DOHH2 (cell line): ENCODE measurements at regions not wholly inside any gene's neighbourhood (a gene's known extent, or its start where the extent isn't known, plus 50 kb on each side); places are given as distances from the start of the nearest gene placed in this dataset.

Experiments used
- H3F3A ChIP-seq: fragments of 200-600 bp; sonication (generic), shearing (Covaris generic); 2 replicates; pipeline ENCODE4 v1.6.0; 2016; ENCODE audit warnings: antibody characterized with exemption, mild to moderate bottlenecking; ENCODE audit not compliant: control insufficient read depth, insufficient read depth
- H3K27ac ChIP-seq: fragments of 200-600 bp; sonication (generic); 2 replicates; pipeline ENCODE4 v1.5.1; 2014; ENCODE audit warnings: low read depth, mild to moderate bottlenecking, low read length, moderate library complexity
- H3K27me3 ChIP-seq: fragments of 200-600 bp; sonication (generic); 2 replicates; pipeline ENCODE4 v1.6.1; 2014; ENCODE audit warnings: mild to moderate bottlenecking, low read length, mixed read lengths; ENCODE audit not compliant: control insufficient read depth
- H3K36me3 ChIP-seq: fragments of 200-600 bp; sonication (generic); 2 replicates; pipeline ENCODE4 v1.6.1; 2014; ENCODE audit warnings: mild to moderate bottlenecking, low read length, moderate library complexity, mixed read lengths; ENCODE audit not compliant: control insufficient read depth
- H3K4me1 ChIP-seq: fragments of 200-600 bp; sonication (generic); 2 replicates; pipeline ENCODE4 v1.6.1; 2014; ENCODE audit warnings: mild to moderate bottlenecking, low read length, mixed read lengths; ENCODE audit not compliant: control insufficient read depth
- H3K4me2 ChIP-seq: fragments of 200-600 bp; sonication (generic); 2 replicates; pipeline ENCODE4 v1.6.0; 2014; ENCODE audit warnings: mild to moderate bottlenecking, low read length, moderate library complexity
- H3K4me3 ChIP-seq: fragments of 200-600 bp; sonication (generic); 2 replicates; pipeline ENCODE4 v1.5.1; 2014; ENCODE audit warnings: mild to moderate bottlenecking, low read length, mixed read lengths
- H3K79me2 ChIP-seq: fragments of 200-600 bp; sonication (generic); 2 replicates; pipeline ENCODE4 v1.6.1; 2014; ENCODE audit warnings: mild to moderate bottlenecking, low read length, mixed read lengths; ENCODE audit not compliant: control insufficient read depth
- H3K9me2 ChIP-seq: fragments of 200-600 bp; sonication (generic); replicated peaks from 2 replicates; pipeline ENCODE4 v1.6.1; 2014; ENCODE audit warnings: mild to moderate bottlenecking, low read length, mixed read lengths; ENCODE audit not compliant: control insufficient read depth
- H3K9me3 ChIP-seq: fragments of 200-600 bp; sonication (generic); 2 replicates; pipeline ENCODE4 v1.6.1; 2014; ENCODE audit warnings: antibody characterized with exemption, low read length, mixed read lengths; ENCODE audit not compliant: control insufficient read depth, insufficient read depth
- H4K20me1 ChIP-seq: fragments of 200-600 bp; sonication (generic); 2 replicates; pipeline ENCODE4 v1.6.0; 2014; ENCODE audit warnings: low read depth, mild to moderate bottlenecking, antibody characterized with exemption, low read length, moderate library complexity; ENCODE audit not compliant: control insufficient read depth, insufficient read depth
- EZH2phosphoT487 ChIP-seq: fragments of 200-600 bp; sonication (generic); IDR thresholded peaks from 2 replicates; pipeline ENCODE4 v1.6.1; 2017; ENCODE audit warnings: borderline replicate concordance, mild to moderate bottlenecking, antibody characterized with exemption, low read length, moderate library complexity, mixed read lengths
- TF ChIP-seq, protein P1 (sequence below): fragments of 200-600 bp; sonication (generic); IDR thresholded peaks from one replicate; pipeline ENCODE4 v1.5.1; 2014; ENCODE audit warnings: antibody characterized with exemption, mild to moderate bottlenecking, low read depth, low read length; ENCODE audit not compliant: poor library complexity, severe bottlenecking

DNA sequence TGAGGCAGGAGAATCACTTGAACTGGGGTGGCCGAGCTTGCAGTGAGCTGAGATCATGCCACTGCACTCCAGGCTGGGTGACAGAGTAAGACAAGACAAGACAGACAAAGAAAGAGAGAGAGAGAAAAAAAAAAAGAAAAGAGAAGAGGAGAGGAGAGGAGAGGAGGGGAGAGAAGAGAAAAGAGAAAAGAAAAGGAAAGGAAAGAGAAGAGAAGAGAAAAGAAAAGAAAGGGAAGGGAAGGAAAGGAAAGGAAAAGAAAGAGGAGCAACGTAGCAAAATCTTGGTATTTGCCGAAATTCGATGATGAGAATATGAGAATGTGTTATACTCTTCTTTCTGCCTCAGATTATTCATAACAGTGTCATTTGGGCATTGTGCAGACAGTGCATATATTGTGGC is 101.2 kb upstream of the PFKP start:
- Histone ChIP-seq H3K9me2 (no peaks in the 10 kb centered on the region), H3F3A (no peaks in the 10 kb centered on the region), H3K4me2 (no peak overlapping the region), H4K20me1 (no peaks in the 10 kb centered on the region), H3K27ac (no peak overlapping the region), H3K36me3 (no peaks in the 10 kb centered on the region), H3K79me2 (no peaks in the 10 kb centered on the region), H3K4me3 (no peak overlapping the region), H3K4me1 (no peaks in the 10 kb centered on the region), H3K27me3 (no peaks in the 10 kb centered on the region), H3K9me3 (no peaks in the 10 kb centered on the region)
- TF ChIP-seq, protein P1, sequence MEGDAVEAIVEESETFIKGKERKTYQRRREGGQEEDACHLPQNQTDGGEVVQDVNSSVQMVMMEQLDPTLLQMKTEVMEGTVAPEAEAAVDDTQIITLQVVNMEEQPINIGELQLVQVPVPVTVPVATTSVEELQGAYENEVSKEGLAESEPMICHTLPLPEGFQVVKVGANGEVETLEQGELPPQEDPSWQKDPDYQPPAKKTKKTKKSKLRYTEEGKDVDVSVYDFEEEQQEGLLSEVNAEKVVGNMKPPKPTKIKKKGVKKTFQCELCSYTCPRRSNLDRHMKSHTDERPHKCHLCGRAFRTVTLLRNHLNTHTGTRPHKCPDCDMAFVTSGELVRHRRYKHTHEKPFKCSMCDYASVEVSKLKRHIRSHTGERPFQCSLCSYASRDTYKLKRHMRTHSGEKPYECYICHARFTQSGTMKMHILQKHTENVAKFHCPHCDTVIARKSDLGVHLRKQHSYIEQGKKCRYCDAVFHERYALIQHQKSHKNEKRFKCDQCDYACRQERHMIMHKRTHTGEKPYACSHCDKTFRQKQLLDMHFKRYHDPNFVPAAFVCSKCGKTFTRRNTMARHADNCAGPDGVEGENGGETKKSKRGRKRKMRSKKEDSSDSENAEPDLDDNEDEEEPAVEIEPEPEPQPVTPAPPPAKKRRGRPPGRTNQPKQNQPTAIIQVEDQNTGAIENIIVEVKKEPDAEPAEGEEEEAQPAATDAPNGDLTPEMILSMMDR = no peak
- TF ChIP-seq EZH2phosphoT487 = no peak

DNA sequence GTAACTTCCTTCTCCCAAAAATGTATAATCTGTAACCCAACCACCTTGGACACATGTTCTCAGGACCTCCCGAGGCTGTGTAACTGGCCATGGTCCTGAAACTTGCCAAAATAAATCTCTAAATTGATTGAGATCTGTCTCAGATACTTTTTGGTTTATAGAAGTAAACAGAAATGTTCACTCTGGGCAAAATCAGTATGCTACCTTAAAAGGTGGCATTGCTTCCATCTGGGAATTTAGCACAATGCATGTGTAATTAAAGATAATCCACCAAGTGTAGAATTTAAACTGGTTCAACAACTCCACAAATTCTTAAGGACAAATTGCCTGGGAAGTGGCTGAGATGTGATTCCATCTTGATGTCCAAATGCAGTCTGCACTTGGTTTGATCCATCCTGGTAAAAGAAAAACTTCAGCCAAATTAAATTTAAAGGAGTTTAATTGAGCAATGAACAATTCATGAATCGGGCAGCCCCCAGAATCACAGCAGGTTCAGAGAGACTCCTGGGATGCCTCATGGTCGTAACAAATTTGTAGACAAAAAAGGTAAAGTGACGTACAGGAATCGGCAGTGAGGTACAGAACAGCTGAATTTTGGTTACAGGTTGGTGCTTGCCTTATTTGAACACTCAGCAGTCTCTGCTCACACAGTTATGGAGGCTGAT is 102.6 kb upstream of the PFKP start:
- Histone ChIP-seq H3K36me3 (no peaks in the 10 kb centered on the region), H3K9me2 (no peaks in the 10 kb centered on the region), H4K20me1 (no peaks in the 10 kb centered on the region), H3K4me2 (no peak overlapping the region), H3K27me3 (no peaks in the 10 kb centered on the region), H3K9me3 (no peaks in the 10 kb centered on the region), H3K79me2 (no peaks in the 10 kb centered on the region), H3K4me1 (no peaks in the 10 kb centered on the region), H3K27ac (no peak overlapping the region), H3F3A (no peaks in the 10 kb centered on the region), H3K4me3 (no peak overlapping the region)
- TF ChIP-seq, protein P1 = no peak
- no peak for TF ChIP-seq EZH2phosphoT487

DNA sequence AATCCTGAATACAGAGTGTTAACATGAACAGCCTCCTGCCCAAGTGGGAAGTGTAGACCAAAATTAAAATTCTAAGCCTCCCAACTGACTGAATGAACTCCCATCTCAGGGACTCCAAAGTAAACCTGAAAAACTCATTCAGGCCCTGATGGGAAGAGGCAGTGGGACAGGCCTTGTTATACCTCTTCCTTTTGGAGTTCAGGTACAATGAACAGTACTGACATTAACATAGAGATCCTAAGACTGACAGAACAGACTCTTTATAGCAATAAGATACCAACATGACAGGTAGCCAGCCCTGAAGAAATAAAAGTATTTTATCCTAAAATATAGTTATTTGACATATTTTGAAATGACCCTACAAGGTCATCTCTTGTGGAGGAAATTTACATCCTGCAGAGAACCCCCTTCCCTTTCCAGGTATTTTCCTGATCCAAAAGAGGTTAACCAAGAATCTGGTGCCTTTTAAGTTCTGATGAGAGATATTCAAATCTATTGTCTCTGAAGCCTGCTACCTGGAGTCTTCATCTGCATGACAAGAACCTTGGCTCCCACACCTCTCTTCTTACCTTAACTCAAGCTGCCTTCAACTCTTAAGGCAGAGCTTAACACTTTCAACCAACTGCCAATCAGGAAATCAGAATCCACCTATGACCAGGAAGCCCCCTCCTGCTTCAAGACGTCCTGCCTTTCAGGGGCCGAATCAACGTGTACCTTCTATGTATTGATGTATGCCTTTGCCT is 103.3 kb upstream of the PFKP start:
- no peaks in the 10 kb centered on the region for H3K79me2 ChIP-seq
- no peaks in the 10 kb centered on the region for H3F3A ChIP-seq
- H3K9me3 ChIP-seq = no peaks in the 10 kb centered on the region
- no peak overlapping the region for H3K27ac ChIP-seq
- no peaks in the 10 kb centered on the region for H3K9me2 ChIP-seq
- no peak overlapping the region for H3K4me3 ChIP-seq
- H4K20me1 ChIP-seq = no peaks in the 10 kb centered on the region
- H3K27me3 ChIP-seq = no peaks in the 10 kb centered on the region
- TF ChIP-seq, protein P1 = no peak
- H3K4me2 ChIP-seq = no peak overlapping the region
- no peaks in the 10 kb centered on the region for H3K36me3 ChIP-seq
- no peaks in the 10 kb centered on the region for H3K4me1 ChIP-seq
